ENCODE measurements at regions not wholly inside any gene's neighbourhood (a gene's known extent, or its start where the extent isn't known, plus 50 kb on each side); places are given as distances from the start of the nearest gene placed in this dataset.

DNA sequence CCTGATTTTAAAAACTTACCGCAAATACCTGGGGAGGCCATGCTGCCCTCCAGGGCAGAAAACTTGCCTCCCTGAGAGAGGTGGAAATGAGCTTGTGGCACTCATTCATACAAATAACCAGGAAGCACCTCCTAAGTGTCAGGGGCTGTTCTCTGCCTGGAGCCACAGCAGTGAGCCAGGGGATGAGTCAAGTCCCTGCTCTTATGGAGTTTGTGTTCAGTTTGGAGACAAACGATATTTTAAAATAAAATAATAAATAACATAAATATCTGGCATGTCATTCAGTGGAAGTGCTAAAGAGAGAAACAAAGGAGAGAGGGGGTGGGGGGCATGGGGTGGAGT is 313.8 kb downstream of the C16orf95 start:
- no peak overlapping the region for H3K9ac ChIP-seq (ENCODE audit: low read length)
- H3K27me3 ChIP-seq (replicated peaks; ENCODE audit: insufficient read depth, low read length) = peaks cover 5% of the 10 kb centered on the region; the same call in 1 of the 2 replicates
- DNase-seq = no peak
- H3K4me3 ChIP-seq (ENCODE audit: low read length) = no peak overlapping the region
- H3K9me2 ChIP-seq (replicated peaks; ENCODE audit: insufficient read depth, low read length) = no peaks in the 10 kb centered on the region
- no peaks in the 10 kb centered on the region for H3K4me1 ChIP-seq (ENCODE audit: low read length)
- no peaks in the 10 kb centered on the region for H3K9me3 ChIP-seq (replicated peaks; ENCODE audit: insufficient read depth, low read length)
- H3K27ac ChIP-seq (ENCODE audit: low read length) = no peak overlapping the region
- no peaks in the 10 kb centered on the region for H3K36me3 ChIP-seq (replicated peaks; ENCODE audit: insufficient read depth, low read length)
- no peak overlapping the region for H3K4me2 ChIP-seq (ENCODE audit: low read depth, low read length)
- H3K79me2 ChIP-seq (ENCODE audit: low read length) = no peaks in the 10 kb centered on the region
- H4K20me1 ChIP-seq (ENCODE audit: insufficient read depth, low read length) = no peaks in the 10 kb centered on the region
- H3F3A ChIP-seq (ENCODE audit: insufficient read depth, low read length) = no peaks in the 10 kb centered on the region
- TF ChIP-seq, protein P1, sequence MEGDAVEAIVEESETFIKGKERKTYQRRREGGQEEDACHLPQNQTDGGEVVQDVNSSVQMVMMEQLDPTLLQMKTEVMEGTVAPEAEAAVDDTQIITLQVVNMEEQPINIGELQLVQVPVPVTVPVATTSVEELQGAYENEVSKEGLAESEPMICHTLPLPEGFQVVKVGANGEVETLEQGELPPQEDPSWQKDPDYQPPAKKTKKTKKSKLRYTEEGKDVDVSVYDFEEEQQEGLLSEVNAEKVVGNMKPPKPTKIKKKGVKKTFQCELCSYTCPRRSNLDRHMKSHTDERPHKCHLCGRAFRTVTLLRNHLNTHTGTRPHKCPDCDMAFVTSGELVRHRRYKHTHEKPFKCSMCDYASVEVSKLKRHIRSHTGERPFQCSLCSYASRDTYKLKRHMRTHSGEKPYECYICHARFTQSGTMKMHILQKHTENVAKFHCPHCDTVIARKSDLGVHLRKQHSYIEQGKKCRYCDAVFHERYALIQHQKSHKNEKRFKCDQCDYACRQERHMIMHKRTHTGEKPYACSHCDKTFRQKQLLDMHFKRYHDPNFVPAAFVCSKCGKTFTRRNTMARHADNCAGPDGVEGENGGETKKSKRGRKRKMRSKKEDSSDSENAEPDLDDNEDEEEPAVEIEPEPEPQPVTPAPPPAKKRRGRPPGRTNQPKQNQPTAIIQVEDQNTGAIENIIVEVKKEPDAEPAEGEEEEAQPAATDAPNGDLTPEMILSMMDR (IDR thresholded peaks at IDR 0.05; ENCODE audit: low read length) = no peak
- no peak for TF ChIP-seq EZH2phosphoT487 (IDR thresholded peaks at IDR 0.05; ENCODE audit: low read length)
- TF ChIP-seq EZH2 (optimal IDR thresholded peaks at IDR 0.05; ENCODE audit: low read depth, low read length) = no peak
- H2AFZ ChIP-seq (ENCODE audit: low read length) = no peak overlapping the region

DNA sequence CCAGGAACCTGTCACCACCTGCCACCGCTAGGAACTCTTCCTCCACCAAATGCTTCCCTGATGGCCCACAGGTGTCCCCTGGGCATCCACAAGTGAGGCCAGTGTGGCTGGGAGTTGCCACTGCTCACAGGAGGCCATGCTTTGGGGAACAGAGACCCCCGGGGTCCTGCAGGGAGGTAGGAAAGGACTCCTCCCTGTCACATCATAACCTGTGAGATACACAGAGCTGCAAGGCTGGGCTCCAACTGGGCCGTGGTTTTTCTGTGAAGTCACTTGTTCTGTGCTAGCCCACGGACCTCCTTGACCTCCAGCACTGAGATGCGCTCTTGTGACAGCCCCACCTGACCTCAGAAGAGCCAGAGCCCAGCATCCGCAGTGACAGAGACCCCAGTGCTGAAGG is 311.2 kb downstream of the C16orf95 start:
- Histone ChIP-seq H3K9ac (ENCODE audit: low read length) (no peak overlapping the region), H3K27me3 (replicated peaks; ENCODE audit: insufficient read depth, low read length) (peaks cover 8% of the 10 kb centered on the region; the same call in 1 of the 2 replicates), H4K20me1 (ENCODE audit: insufficient read depth, low read length) (no peaks in the 10 kb centered on the region), H3K36me3 (replicated peaks; ENCODE audit: insufficient read depth, low read length) (no peaks in the 10 kb centered on the region), H2AFZ (ENCODE audit: low read length) (no peak overlapping the region), H3F3A (ENCODE audit: insufficient read depth, low read length) (no peaks in the 10 kb centered on the region), H3K27ac (ENCODE audit: low read length) (no peak overlapping the region), H3K4me3 (ENCODE audit: low read length) (no peak overlapping the region), H3K9me3 (replicated peaks; ENCODE audit: insufficient read depth, low read length) (no peaks in the 10 kb centered on the region), H3K4me1 (ENCODE audit: low read length) (no peaks in the 10 kb centered on the region), H3K9me2 (replicated peaks; ENCODE audit: insufficient read depth, low read length) (no peaks in the 10 kb centered on the region), H3K4me2 (ENCODE audit: low read depth, low read length) (no peak overlapping the region), H3K79me2 (ENCODE audit: low read length) (no peaks in the 10 kb centered on the region)
- DNase-seq = no peak
- TF ChIP-seq EZH2 (optimal IDR thresholded peaks at IDR 0.05; ENCODE audit: low read depth, low read length) = no peak
- no peak for TF ChIP-seq EZH2phosphoT487 (IDR thresholded peaks at IDR 0.05; ENCODE audit: low read length)
- TF ChIP-seq, protein P1 (IDR thresholded peaks at IDR 0.05; ENCODE audit: low read length) = no peak

DNA sequence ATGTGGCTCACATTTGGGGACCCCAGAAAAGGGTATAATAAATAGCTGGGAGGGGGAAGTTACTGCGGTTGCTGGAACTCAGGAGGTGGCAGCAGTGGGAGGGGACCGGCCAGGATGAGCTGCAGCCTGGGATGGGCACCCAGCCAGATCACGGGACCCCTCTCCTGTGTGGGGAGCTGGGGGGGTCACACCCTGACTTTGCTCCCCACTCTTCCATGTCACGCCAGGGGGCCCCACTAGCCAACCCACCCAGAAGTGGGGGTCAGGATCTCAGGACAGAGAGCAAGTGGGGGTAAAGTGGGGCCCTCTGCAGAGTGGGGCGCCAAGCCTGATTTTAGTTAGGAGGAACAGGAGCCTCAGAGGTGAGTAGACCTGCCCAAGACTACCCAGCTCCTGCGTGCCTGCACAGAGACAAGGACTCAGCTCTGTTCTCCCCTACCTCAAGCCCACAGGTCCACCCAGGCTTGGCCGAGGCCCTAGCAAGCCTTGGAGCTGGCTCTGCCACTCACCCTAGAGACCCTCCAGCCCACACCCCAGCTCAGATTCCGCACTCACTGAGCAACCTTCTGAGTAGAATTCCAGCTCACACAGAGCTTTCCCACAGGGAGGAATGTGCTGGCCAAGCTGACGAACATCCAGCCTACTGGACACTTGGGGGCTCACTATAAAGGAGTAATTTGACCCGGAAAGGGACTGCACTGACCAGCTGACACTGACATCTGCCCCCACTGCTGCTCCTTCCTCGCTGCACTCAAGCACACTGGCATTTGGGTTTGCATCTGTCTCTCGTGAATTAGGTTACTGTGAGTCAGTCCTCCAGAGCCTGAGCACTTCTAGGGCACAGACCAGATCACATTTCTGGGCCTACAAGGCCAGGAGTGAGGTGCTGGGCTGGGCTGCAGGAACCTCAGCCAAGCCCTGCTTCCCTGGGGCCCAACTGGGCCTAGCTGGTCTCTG is 310.1 kb downstream of the C16orf95 start:
- DNase-seq = no peak
- Histone ChIP-seq H3K9ac (ENCODE audit: low read length) (no peak overlapping the region), H3K9me3 (replicated peaks; ENCODE audit: insufficient read depth, low read length) (no peaks in the 10 kb centered on the region), H2AFZ (ENCODE audit: low read length) (no peak overlapping the region), H3K27me3 (replicated peaks; ENCODE audit: insufficient read depth, low read length) (peaks cover 10% of the 10 kb centered on the region; the same call in 1 of the 2 replicates), H3K4me3 (ENCODE audit: low read length) (no peak overlapping the region), H3K9me2 (replicated peaks; ENCODE audit: insufficient read depth, low read length) (no peaks in the 10 kb centered on the region), H3K27ac (ENCODE audit: low read length) (no peak overlapping the region), H3K4me2 (ENCODE audit: low read depth, low read length) (no peak overlapping the region), H3K36me3 (replicated peaks; ENCODE audit: insufficient read depth, low read length) (no peaks in the 10 kb centered on the region), H3K4me1 (ENCODE audit: low read length) (no peaks in the 10 kb centered on the region), H3F3A (ENCODE audit: insufficient read depth, low read length) (no peaks in the 10 kb centered on the region), H3K79me2 (ENCODE audit: low read length) (no peaks in the 10 kb centered on the region), H4K20me1 (ENCODE audit: insufficient read depth, low read length) (no peaks in the 10 kb centered on the region)
- no peak for TF ChIP-seq EZH2 (optimal IDR thresholded peaks at IDR 0.05; ENCODE audit: low read depth, low read length)
- TF ChIP-seq, protein P1 (IDR thresholded peaks at IDR 0.05; ENCODE audit: low read length) = no peak
- no peak for TF ChIP-seq EZH2phosphoT487 (IDR thresholded peaks at IDR 0.05; ENCODE audit: low read length)
